HepG2 (cell line): ENCODE measurements at regions not wholly inside any gene's neighbourhood (a gene's known extent, or its start where the extent isn't known, plus 50 kb on each side); places are given as distances from the start of the nearest gene placed in this dataset.

Experiments
- ARID3A ChIP-seq: IDR thresholded peaks from 2 replicates; pipeline ENCODE4 v1.6.1; 2012; ENCODE audit warnings: low read depth, low read length, improper control_type of control experiment
- CHD4 ChIP-seq: fragments of 200-600 bp; sonication (generic); IDR thresholded peaks from 2 replicates; pipeline ENCODE4 v1.7.0; 2017; ENCODE audit warnings: mild to moderate bottlenecking, low read length, borderline replicate concordance
- CREB1 ChIP-seq, 2 experiments: fragments of 450-650 bp in 1 of 2; IDR thresholded peaks; 2 replicates each; pipeline ENCODE4 v1.6.1; 2016 to 2017; ENCODE audit warnings: control low read depth in 1 of 2, mild to moderate bottlenecking in 1 of 2, missing compliant biosample characterization in 1 of 2, missing genetic modification characterization in 1 of 2
- DZIP1 ChIP-seq: sonication (generic); formaldehyde crosslinking; IDR thresholded peaks from 2 replicates; pipeline ENCODE4 v1.5.0; 2020; ENCODE audit warnings: mild to moderate bottlenecking, missing genetic modification reagents
- ELF4 ChIP-seq: sonication (generic); formaldehyde crosslinking; IDR thresholded peaks from 2 replicates; pipeline ENCODE4 v1.5.0; 2020; ENCODE audit warnings: missing genetic modification reagents, mild to moderate bottlenecking, moderate library complexity, borderline replicate concordance
- GTF2F1 ChIP-seq: fragments of 150-350 bp; IDR thresholded peaks from 2 replicates; pipeline ENCODE4 v1.6.1; 2014; ENCODE audit warnings: low read length
- HMGA1 ChIP-seq: sonication (generic); formaldehyde crosslinking; conservative IDR thresholded peaks from 2 replicates; pipeline ENCODE4 v1.4.0; 2020; ENCODE audit warnings: missing genetic modification reagents
- HOXA3 ChIP-seq: sonication (generic); formaldehyde crosslinking; IDR thresholded peaks from 2 replicates; pipeline ENCODE4 v1.5.0; 2020; ENCODE audit warnings: missing genetic modification reagents
- JUN ChIP-seq: sonication (generic); formaldehyde crosslinking; IDR thresholded peaks from 2 replicates; pipeline ENCODE4 v1.4.0; 2020; ENCODE audit warnings: mild to moderate bottlenecking, missing genetic modification reagents
- JUND ChIP-seq: sonication (generic); formaldehyde crosslinking; IDR thresholded peaks from 2 replicates; pipeline ENCODE4 v1.8.0; 2022; ENCODE audit warnings: mild to moderate bottlenecking, missing genetic modification reagents
- KMT2A ChIP-seq: sonication (generic); formaldehyde crosslinking; IDR thresholded peaks from 2 replicates; pipeline ENCODE4 v1.4.0; 2020; ENCODE audit warnings: missing genetic modification reagents
- LCORL ChIP-seq, 2 experiments: fragments of 450-650 bp in 1 of 2; sonication (generic) in 1 of 2; formaldehyde crosslinking in 1 of 2; IDR thresholded peaks; 2 replicates each; pipeline versions ENCODE4 v1.5.0 to v1.6.1; 2017 to 2020; ENCODE audit warnings: antibody characterized with exemption in 1 of 2, missing genetic modification reagents in 1 of 2
- MEIS2 ChIP-seq: sonication (generic); formaldehyde crosslinking; IDR thresholded peaks from 2 replicates; pipeline ENCODE4 v1.9.0; 2021; ENCODE audit warnings: mild to moderate bottlenecking, missing genetic modification reagents
- MTERF4 ChIP-seq: sonication (generic); formaldehyde crosslinking; IDR thresholded peaks from 2 replicates; pipeline ENCODE4 v1.8.0; 2023; ENCODE audit warnings: mild to moderate bottlenecking, missing genetic modification reagents
- RAD51 ChIP-seq: fragments of 450-650 bp; IDR thresholded peaks from 2 replicates; pipeline ENCODE4 v1.6.1; 2016; ENCODE audit warnings: borderline replicate concordance
- RFXAP ChIP-seq: sonication (generic); formaldehyde crosslinking; IDR thresholded peaks from 2 replicates; pipeline ENCODE4 v1.4.0; 2020; ENCODE audit warnings: missing genetic modification reagents, borderline replicate concordance
- SIX1 ChIP-seq: sonication (generic); formaldehyde crosslinking; IDR thresholded peaks from 2 replicates; pipeline ENCODE4 v1.4.0; 2020; ENCODE audit warnings: missing genetic modification reagents, borderline replicate concordance
- SOX5 ChIP-seq: IDR thresholded peaks from 2 replicates; pipeline ENCODE4 v1.6.1; 2016; ENCODE audit warnings: borderline replicate concordance
- TAF1 ChIP-seq: sonication (generic); formaldehyde crosslinking; IDR thresholded peaks from 2 replicates; pipeline ENCODE4 v1.4.0; 2020; ENCODE audit warnings: missing genetic modification reagents
- TCF7 ChIP-seq: sonication (generic); IDR thresholded peaks from 2 replicates; pipeline ENCODE4 v1.6.1; 2016; ENCODE audit warnings: antibody characterized with exemption, low read depth
- ZFP62 ChIP-seq: sonication (generic); formaldehyde crosslinking; IDR thresholded peaks from 2 replicates; pipeline ENCODE4 v1.4.0; 2020; ENCODE audit warnings: missing genetic modification reagents
- ZNF280B ChIP-seq: sonication (generic); formaldehyde crosslinking; IDR thresholded peaks from 2 replicates; pipeline ENCODE4 v1.5.0; 2020; ENCODE audit warnings: missing genetic modification reagents, mild to moderate bottlenecking, borderline replicate concordance
- ZNF550 ChIP-seq: sonication (generic); formaldehyde crosslinking; IDR thresholded peaks from 2 replicates; pipeline ENCODE4 v1.4.0; 2020; ENCODE audit warnings: mild to moderate bottlenecking, missing genetic modification reagents, borderline replicate concordance
- ZNF616 ChIP-seq: sonication (generic); formaldehyde crosslinking; IDR thresholded peaks from 2 replicates; pipeline ENCODE4 v1.5.0; 2020; ENCODE audit warnings: low read depth, mild to moderate bottlenecking, missing genetic modification reagents

GRCh38 chr2:138421315-138421970, 80.1 kb upstream of the SPOPL start (continued):
- TF ChIP-seq MEIS2 (no peak), ELF4 (no peak), RAD51 (no peak), HMGA1 (CRISPR knock-in tag) (no peak), TAF1 (CRISPR knock-in tag) (no peak), JUND (peak; percentile 79; the same call in 1 of the 2 replicates), TCF7 (peak; percentile 70), SIX1 (CRISPR knock-in tag) (peak; percentile 60; the same call in 1 of the 2 replicates), MTERF4 (CRISPR knock-in tag) (no peak), ZNF616 (CRISPR knock-in tag) (no peak), DZIP1 (CRISPR knock-in tag) (no peak), ZFP62 (no peak), LCORL (IDR thresholded peaks at IDR 0.05) (0 out of 2 replicates have a peak, but pooled peaks have one; percentile 43), LCORL (CRISPR knock-in tag; IDR thresholded peaks at IDR 0.05) (no peak), ZNF550 (CRISPR knock-in tag) (no peak), ZNF280B (CRISPR knock-in tag) (no peak), GTF2F1 (no peak), JUN (peak; percentile 62; the same call in 1 of the 2 replicates), HOXA3 (CRISPR knock-in tag) (no peak), SOX5 (CRISPR knock-in tag) (peak; percentile 81; the same call in 1 of the 2 replicates), KMT2A (no peak), CHD4 (peak; percentile 71; the same call in 1 of the 2 replicates), ARID3A (peak; percentile 46; the same call in 1 of the 2 replicates), CREB1 (IDR thresholded peaks at IDR 0.05) (peak; percentile 62; the same call in 1 of the 2 replicates), CREB1 (CRISPR knock-in tag; IDR thresholded peaks at IDR 0.05) (peak; percentile 44; the same call in 1 of the 2 replicates), RFXAP (CRISPR knock-in tag) (no peak)
